Stimulated activated CD4-positive, alpha-beta T cell treated with anti-CD3 and anti-CD28 coated beads, TNF-alpha, amount 100 ng/mL, for 24 hours (primary cell): ENCODE measurements at regions not wholly inside any gene's neighbourhood (a gene's known extent, or its start where the extent isn't known, plus 50 kb on each side); places are given as distances from the start of the nearest gene placed in this dataset.
"Not testable (repeated sequence)": the region's sequence is repeated elsewhere in the genome, so short reads cannot be mapped to it uniquely, and the experiment has no call there.

Experiments
- DNase-seq, 3 experiments: peaks; one replicate each; pipeline ENCODE4 v3.0.0-alpha.2; 2020; ENCODE audit warnings: low read depth in 3 of 3

DNA sequence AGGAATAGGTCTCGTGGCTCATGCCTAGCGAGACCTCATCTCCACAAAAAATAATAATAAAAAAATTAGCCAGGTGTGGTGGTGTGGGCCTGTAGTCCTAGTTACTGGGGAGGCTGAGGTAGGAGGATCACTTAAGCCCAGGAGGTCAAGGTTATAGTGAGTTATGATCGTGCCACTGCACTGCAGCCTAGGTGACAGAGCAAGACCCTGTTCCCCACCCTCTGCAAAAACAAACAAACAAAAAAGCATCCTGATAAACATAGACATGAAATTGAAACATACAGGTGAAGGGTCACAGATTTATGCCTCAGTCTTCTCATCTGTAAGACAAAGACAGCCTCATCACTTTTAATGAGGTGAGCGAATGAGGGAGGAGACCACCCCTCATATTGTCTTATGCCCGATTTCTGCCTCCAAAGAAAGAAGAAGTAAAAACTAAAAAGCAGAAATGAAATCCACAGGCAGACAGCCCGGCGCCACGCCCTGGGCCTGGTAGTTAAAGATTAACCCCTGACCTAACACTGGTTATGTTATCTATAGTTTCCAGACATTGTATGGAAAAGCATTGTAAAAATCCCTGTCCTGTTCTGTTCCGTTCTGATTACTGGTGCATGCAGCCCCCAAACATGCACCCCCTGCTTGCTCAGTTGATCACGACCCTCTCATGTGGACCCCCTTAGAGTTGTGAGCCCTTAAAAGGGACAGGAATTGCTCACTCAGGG, 138.5 kb downstream of the OR2B2 start:
- not testable (repeated sequence) for DNase-seq

DNA sequence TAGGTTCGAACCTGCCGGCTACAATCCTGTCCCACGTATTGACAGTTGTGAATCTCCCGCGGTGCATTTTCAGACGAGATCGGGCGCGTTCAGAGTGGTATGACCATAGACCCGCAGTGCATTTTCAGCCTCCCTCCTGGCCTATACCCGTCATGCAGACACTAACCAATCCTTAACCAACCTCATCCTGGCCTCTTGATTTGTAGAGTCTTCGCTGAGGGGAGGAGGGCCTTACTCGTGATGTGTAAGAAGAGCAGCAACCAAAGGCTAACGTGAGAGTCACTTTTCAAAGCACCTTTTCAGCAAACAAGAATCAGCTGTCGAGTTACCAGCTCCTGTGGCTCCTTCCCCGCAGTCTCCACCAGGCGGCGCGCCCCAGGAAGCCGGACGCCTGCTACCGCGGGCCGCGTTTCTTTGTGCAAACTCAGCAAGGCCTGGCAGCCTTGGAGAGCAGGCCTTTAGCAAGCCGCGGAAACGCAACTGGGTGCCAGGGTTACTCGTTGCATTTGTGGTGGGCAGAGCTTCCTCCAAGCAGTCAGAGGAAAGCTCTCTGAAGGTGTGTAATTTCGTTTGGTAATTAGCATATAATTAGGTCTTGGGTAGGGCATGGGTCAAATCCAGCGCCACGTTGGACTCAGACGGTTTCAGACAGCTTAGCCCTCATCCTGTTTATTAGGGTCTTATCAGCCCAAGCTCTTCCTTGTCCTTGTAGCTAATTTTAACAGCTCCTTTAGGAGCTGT, 139.8 kb downstream of the OR2B2 start:
- DNase-seq, result peak; percentile 71 to 84 (median 74)

GRCh38 chr6:27771235-27771634, 141.0 kb downstream of the OR2B2 start:
- no peak for DNase-seq

GRCh38 chr6:27770724-27771123, 141.5 kb downstream of the OR2B2 start:
- no peak for DNase-seq

- no peak for DNase-seq
Measured at GRCh38 chr6:27768556-27768955, 143.6 kb downstream of the OR2B2 start.

- no peak for DNase-seq
Measured at GRCh38 chr6:27767851-27768250, 144.3 kb downstream of the OR2B2 start.

- no peak for DNase-seq
Measured at GRCh38 chr6:27766405-27766804, 145.8 kb downstream of the OR2B2 start.

- no peak for DNase-seq
Measured at GRCh38 chr6:27765028-27765590, 147.1 kb downstream of the OR2B2 start.

GRCh38 chr6:27761391-27761790, 150.8 kb downstream of the OR2B2 start:
- DNase-seq, result no peak

DNA sequence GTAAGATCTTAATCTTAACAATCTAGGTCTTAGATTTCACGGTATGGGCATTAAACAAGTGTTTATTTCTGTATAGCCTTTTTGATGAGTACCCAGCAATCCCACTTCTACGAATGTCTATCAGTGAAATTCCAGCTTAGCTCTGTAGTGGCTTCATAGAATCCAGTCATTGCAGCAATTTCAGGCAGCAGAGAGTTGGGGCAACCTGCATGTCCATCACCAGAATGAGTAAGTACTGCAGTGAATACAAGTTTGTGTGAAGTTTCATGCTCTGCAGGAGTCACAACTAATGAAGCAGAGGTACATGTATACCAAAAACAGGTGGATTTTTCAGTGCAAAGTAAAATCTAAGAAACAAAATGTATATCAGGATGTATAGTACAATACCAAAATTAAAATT, 151.7 kb downstream of the OR2B2 start:
- DNase-seq, result no peak

GRCh38 chr6:27759930-27760329, 152.3 kb downstream of the OR2B2 start:
- DNase-seq, result no peak

DNA sequence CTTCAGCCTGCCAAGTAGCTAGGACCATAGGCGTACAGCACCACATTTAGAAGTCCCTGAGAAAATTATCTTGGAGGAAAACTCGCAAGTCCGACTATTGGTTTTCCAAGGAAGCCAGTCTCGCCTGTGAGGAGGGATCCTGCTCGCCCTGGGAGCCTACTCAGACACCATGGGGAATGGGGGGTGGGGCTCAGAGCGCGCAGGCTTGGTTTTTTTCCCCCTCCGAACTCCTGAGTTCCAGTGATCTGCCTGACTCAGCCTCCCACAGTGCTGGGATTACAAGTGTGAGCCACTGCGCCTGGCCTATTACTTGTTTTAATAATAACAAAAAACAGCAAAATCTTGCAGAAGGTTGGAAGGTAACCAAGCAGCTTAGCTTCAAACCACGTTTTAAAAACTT, 153.7 kb downstream of the OR2B2 start:
- no peak for DNase-seq

GRCh38 chr6:27757307-27757706, 154.9 kb downstream of the OR2B2 start:
- peak in 2 of 3 experiments; percentile 38 to 60 for DNase-seq

- no peak for DNase-seq
Measured at GRCh38 chr6:27755768-27756167, 156.4 kb downstream of the OR2B2 start.

GRCh38 chr6:27754408-27754782, 157.8 kb downstream of the OR2B2 start:
- no peak for DNase-seq

DNA sequence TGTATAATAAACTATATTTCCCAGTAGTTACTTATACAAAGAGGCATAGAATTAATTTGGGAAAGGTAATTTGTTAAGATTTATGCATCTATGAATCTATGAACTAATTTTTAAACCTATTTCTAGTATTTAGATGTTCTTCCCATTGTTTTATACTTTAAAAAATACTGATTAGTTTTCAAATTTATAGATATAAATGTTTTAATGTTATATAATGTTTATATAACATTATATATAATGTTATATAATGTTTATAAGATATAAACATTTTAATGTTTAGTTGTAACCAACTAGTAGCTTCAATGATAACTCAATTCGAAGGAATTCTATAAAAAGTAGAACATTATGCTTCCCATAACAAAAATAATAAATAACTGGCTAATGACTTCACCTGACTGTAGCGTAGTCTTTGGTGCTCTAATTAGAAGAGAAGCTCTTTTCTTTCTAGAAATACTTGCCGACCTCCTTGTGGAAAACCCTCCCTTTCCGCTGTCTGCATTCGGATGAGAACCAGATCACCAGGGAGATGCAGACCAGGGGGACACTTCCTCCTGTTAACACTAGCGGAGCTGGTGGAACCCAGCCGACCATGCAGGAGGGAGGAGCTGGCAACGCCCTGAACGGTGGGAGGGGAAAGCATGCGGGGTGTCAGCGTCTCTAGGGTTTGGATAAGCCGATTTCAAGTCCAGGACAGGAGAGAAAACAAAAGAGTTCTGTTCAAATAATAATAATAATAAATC, 158.4 kb downstream of the OR2B2 start:
- peak; percentile 60 to 81 (median 61) for DNase-seq

- DNase-seq, result peak in 2 of 3 experiments; percentile 15 to 27
Measured at GRCh38 chr6:27752038-27752885, 159.9 kb downstream of the OR2B2 start.

GRCh38 chr6:27748661-27749060, 163.5 kb downstream of the OR2B2 start:
- no peak for DNase-seq

- no peak for DNase-seq
Measured at GRCh38 chr6:27747637-27748036, 164.6 kb downstream of the OR2B2 start.

GRCh38 chr6:27746860-27747259, 165.3 kb downstream of the OR2B2 start:
- not testable (repeated sequence) for DNase-seq

GRCh38 chr6:27743787-27744186, 168.4 kb downstream of the OR2B2 start:
- no peak for DNase-seq
